ENCODE measurements at regions not wholly inside any gene's neighbourhood (a gene's known extent, or its start where the extent isn't known, plus 50 kb on each side); places are given as distances from the start of the nearest gene placed in this dataset.

DNA sequence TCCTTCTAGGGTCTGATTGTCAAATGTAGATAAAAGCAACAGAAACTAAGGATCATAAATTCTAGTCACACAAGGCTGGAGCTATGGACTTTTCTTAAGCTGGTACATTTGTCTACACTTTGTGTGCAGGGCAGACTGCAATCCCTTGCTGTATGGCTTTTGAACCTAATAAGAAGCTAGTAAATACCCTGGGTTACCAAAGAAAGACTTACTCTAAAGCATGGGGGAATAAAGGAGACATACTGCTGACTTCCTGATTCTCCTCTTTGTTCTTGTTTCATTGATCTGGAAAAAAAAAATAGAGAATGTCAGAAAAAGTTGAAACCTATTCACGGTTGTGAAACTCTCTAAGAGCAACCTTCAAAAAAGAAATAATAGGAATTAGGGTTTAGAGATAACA is 216.6 kb upstream of the TLL1 start:
- TF ChIP-seq EZH2 (IDR thresholded peaks at IDR 0.05; ENCODE audit: borderline replicate concordance, low read length) = no peak
- H3K4me2 ChIP-seq (ENCODE audit: low read length) = no peak overlapping the region
- H3K9me3 ChIP-seq (ENCODE audit: low read length) = no peaks in the 10 kb centered on the region
- H3K27ac ChIP-seq (ENCODE audit: low read depth, low read length, poor library complexity, severe bottlenecking) = no peak overlapping the region
- no peaks in the 10 kb centered on the region for H3F3A ChIP-seq (ENCODE audit: insufficient read depth, low read length)
- no peaks in the 10 kb centered on the region for H3K4me1 ChIP-seq (ENCODE audit: insufficient read depth, low read length, severe bottlenecking)
- H3K9me2 ChIP-seq (ENCODE audit: low read depth, low read length) = no peaks in the 10 kb centered on the region
- no peak overlapping the region for H3K9ac ChIP-seq (ENCODE audit: low read length)
- no peaks in the 10 kb centered on the region for H3K36me3 ChIP-seq (ENCODE audit: insufficient read depth, low read length)
- H3K79me2 ChIP-seq (ENCODE audit: insufficient read depth, low read length) = no peaks in the 10 kb centered on the region
- H2AFZ ChIP-seq (ENCODE audit: low read length) = no peak overlapping the region
- no peaks in the 10 kb centered on the region for H4K20me1 ChIP-seq (ENCODE audit: insufficient read depth, low read length)
- H3K27me3 ChIP-seq (ENCODE audit: insufficient read depth, low read length) = no peaks in the 10 kb centered on the region
- no peak overlapping the region for H3K4me3 ChIP-seq (ENCODE audit: low read depth, low read length, poor library complexity, severe bottlenecking)

DNA sequence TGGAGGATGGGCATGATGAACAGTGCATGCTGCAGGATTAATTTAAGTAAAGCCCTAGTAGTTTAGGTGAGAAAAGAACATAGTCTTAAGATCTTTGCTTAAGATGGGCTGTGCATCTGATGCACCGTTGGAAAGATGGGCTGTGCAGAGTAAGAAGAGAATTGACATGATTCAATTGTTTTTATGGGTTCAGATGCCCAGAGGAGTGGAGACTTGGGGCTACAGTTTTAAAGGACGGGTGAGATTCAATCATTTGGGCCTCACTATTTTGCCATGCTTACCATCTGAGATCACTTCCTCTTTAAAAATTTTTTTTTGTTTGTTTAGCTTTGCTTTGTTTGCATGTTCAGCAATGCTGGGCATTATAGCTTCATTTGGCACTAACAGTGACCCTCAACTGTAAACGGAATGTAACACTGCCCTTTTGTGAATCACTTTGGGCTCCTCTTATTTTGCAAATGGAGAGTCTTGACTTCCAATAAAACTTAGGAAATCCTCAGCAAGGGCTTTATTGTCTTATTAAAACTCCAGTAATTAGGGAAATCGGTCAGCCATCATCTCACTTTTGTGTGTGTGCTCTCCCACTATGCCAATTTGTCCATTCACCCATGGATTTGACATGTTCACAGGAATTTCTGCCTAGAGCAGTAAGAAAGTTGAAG is 216.1 kb upstream of the TLL1 start:
- Histone ChIP-seq H3K4me2 (ENCODE audit: low read length) (no peak overlapping the region), H3K27me3 (ENCODE audit: insufficient read depth, low read length) (no peaks in the 10 kb centered on the region), H3K9ac (ENCODE audit: low read length) (no peak overlapping the region), H3F3A (ENCODE audit: insufficient read depth, low read length) (no peaks in the 10 kb centered on the region), H3K9me3 (ENCODE audit: low read length) (no peaks in the 10 kb centered on the region), H3K27ac (ENCODE audit: low read depth, low read length, poor library complexity, severe bottlenecking) (no peak overlapping the region), H2AFZ (ENCODE audit: low read length) (no peak overlapping the region), H3K9me2 (ENCODE audit: low read depth, low read length) (no peaks in the 10 kb centered on the region), H3K4me1 (ENCODE audit: insufficient read depth, low read length, severe bottlenecking) (no peaks in the 10 kb centered on the region), H3K79me2 (ENCODE audit: insufficient read depth, low read length) (no peaks in the 10 kb centered on the region), H3K4me3 (ENCODE audit: low read depth, low read length, poor library complexity, severe bottlenecking) (no peak overlapping the region), H3K36me3 (ENCODE audit: insufficient read depth, low read length) (no peaks in the 10 kb centered on the region), H4K20me1 (ENCODE audit: insufficient read depth, low read length) (no peaks in the 10 kb centered on the region)
- TF ChIP-seq, protein P1, sequence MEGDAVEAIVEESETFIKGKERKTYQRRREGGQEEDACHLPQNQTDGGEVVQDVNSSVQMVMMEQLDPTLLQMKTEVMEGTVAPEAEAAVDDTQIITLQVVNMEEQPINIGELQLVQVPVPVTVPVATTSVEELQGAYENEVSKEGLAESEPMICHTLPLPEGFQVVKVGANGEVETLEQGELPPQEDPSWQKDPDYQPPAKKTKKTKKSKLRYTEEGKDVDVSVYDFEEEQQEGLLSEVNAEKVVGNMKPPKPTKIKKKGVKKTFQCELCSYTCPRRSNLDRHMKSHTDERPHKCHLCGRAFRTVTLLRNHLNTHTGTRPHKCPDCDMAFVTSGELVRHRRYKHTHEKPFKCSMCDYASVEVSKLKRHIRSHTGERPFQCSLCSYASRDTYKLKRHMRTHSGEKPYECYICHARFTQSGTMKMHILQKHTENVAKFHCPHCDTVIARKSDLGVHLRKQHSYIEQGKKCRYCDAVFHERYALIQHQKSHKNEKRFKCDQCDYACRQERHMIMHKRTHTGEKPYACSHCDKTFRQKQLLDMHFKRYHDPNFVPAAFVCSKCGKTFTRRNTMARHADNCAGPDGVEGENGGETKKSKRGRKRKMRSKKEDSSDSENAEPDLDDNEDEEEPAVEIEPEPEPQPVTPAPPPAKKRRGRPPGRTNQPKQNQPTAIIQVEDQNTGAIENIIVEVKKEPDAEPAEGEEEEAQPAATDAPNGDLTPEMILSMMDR (IDR thresholded peaks at IDR 0.05; ENCODE audit: low read length) = no peak
- TF ChIP-seq EZH2 (IDR thresholded peaks at IDR 0.05; ENCODE audit: borderline replicate concordance, low read length) = no peak

DNA sequence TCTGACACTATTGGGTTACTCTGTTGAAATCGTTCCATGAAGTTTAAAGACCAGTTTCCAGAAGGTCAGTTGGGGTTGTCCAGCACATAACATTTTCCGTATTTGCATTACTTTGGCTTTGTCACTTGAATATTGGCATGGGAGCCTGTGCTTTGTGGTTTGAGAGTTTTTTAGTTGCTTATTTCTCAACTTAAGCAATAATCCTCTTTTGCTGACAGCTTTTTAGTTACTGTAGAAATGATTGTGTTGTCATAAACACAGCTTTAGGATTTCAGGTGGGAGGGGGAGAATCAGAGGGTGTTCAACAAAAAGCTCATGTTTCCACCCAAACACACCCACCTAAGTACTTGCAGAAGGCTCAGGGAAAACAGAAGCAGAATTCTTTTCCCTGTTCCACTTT is 210.7 kb upstream of the TLL1 start:
- Histone ChIP-seq H2AFZ (ENCODE audit: low read length) (no peak overlapping the region), H3K4me2 (ENCODE audit: low read length) (no peak overlapping the region), H3K79me2 (ENCODE audit: insufficient read depth, low read length) (no peaks in the 10 kb centered on the region)

More for the DNA sequence above, 210.7 kb upstream of the TLL1 start:
- Histone ChIP-seq H3K27ac (ENCODE audit: low read depth, low read length, poor library complexity, severe bottlenecking) (no peak overlapping the region), H3K36me3 (ENCODE audit: insufficient read depth, low read length) (no peaks in the 10 kb centered on the region), H3K4me3 (ENCODE audit: low read depth, low read length, poor library complexity, severe bottlenecking) (no peak overlapping the region), H3K9me2 (ENCODE audit: low read depth, low read length) (no peaks in the 10 kb centered on the region), H4K20me1 (ENCODE audit: insufficient read depth, low read length) (no peaks in the 10 kb centered on the region), H3K9ac (ENCODE audit: low read length) (no peak overlapping the region), H3F3A (ENCODE audit: insufficient read depth, low read length) (no peaks in the 10 kb centered on the region), H3K9me3 (ENCODE audit: low read length) (no peaks in the 10 kb centered on the region), H3K4me1 (ENCODE audit: insufficient read depth, low read length, severe bottlenecking) (no peaks in the 10 kb centered on the region), H3K27me3 (ENCODE audit: insufficient read depth, low read length) (no peaks in the 10 kb centered on the region)
- TF ChIP-seq EZH2 (IDR thresholded peaks at IDR 0.05; ENCODE audit: borderline replicate concordance, low read length) = no peak
- TF ChIP-seq, protein P1 (IDR thresholded peaks at IDR 0.05; ENCODE audit: low read length) = no peak
